ENCODE measurements at regions not wholly inside any gene's neighbourhood (a gene's known extent, or its start where the extent isn't known, plus 50 kb on each side); places are given as distances from the start of the nearest gene placed in this dataset.

- POLR2A ChIA-PET (ENCODE audit: partially characterized antibody), result no interaction called here
- Histone ChIP-seq H3K79me1 (ENCODE audit: low read depth, low read length) (no peaks in the 10 kb centered on the region), H3K36me3 (ENCODE audit: control insufficient read depth in 2 of 4, insufficient read depth in 4 of 4, low read length in 3 of 4) (no peaks in the 10 kb centered on the region), H4K5ac (ENCODE audit: insufficient read length, low read depth, low read length) (no peak overlapping the region), H3K4me1 (replicated peaks in 1 of 4; ENCODE audit: control insufficient read depth in 3 of 4, insufficient read depth in 4 of 4, low read length in 3 of 4) (no peaks in the 10 kb centered on the region), H3K14ac (ENCODE audit: insufficient read length) (no peak overlapping the region), H3K9ac (replicated peaks in 1 of 4; ENCODE audit: extremely low read depth in 1 of 4, low read depth in 3 of 4, low read length in 3 of 4) (no peak overlapping the region), H3K23ac (ENCODE audit: insufficient read length) (no peak overlapping the region), H2BK120ac (replicated peaks; ENCODE audit: low read depth, low read length) (no peak overlapping the region), H2BK12ac (ENCODE audit: low read depth, low read length) (no peak overlapping the region), H3K9me3 (ENCODE audit: insufficient read depth in 2 of 2, low read depth in 1 of 2, low read length in 1 of 2) (no peaks in the 10 kb centered on the region), H2AK5ac (ENCODE audit: low read depth, low read length) (no peak overlapping the region), H3K27me3 (replicated peaks in 1 of 4; ENCODE audit: control insufficient read depth in 3 of 4, extremely low read depth in 1 of 4, insufficient read depth in 3 of 4, low read length in 3 of 4) (no peaks in the 10 kb centered on the region), H3K79me2 (ENCODE audit: control insufficient read depth in 1 of 2, insufficient read depth in 2 of 2, low read length in 2 of 2) (no peaks in the 10 kb centered on the region), H3K27ac (ENCODE audit: low read depth, low read length) (no peak overlapping the region), H2BK5ac (ENCODE audit: low read depth, low read length) (no peak overlapping the region), H2BK20ac (ENCODE audit: low read length) (no peak overlapping the region), H3K18ac (ENCODE audit: extremely low read depth, low read length) (no peak overlapping the region), H4K8ac (ENCODE audit: extremely low read depth, insufficient read depth, low read length) (no peak overlapping the region), H4K20me1 (replicated peaks in 1 of 2; ENCODE audit: control insufficient read depth in 1 of 2, insufficient read depth in 2 of 2, low read length in 2 of 2) (no peaks in the 10 kb centered on the region), H3K56ac (replicated peaks; ENCODE audit: insufficient read length, low read depth, low read length) (no peak overlapping the region), H3K4me3 (ENCODE audit: extremely low read depth in 1 of 4, insufficient read depth in 2 of 4, low read depth in 3 of 4, low read length in 4 of 4) (no peak overlapping the region), H4K91ac (replicated peaks; ENCODE audit: insufficient read length, low read length) (no peak overlapping the region), H3K23me2 (ENCODE audit: low read depth, low read length) (no peaks in the 10 kb centered on the region), H3K4ac (replicated peaks; ENCODE audit: insufficient read length, low read depth, low read length) (no peak overlapping the region), H2BK15ac (ENCODE audit: low read length) (no peak overlapping the region), H3K4me2 (ENCODE audit: insufficient read depth in 1 of 2, low read depth in 2 of 2, low read length in 2 of 2) (no peak overlapping the region), H2AFZ (ENCODE audit: low read length) (no peak overlapping the region)
- no peak for TF ChIP-seq SP4 (IDR thresholded peaks at IDR 0.05; ENCODE audit: low read length)
- CTCF ChIA-PET (ENCODE audit: partially characterized antibody), result interaction anchor here (1.0 kb wide), 1 partner anchor 42 kb away, joined by 3 read pairs; no protein-coding TSS in a partner anchor
- 47% methylated on average over 2 of the region's 2 CpGs; no CpG with 5 or more reads in 1 of the 2 experiments for WGBS, 2 experiments (ENCODE audit: extremely low coverage in 1 of 2, insufficient coverage in 1 of 2, insufficient read length in 1 of 2, insufficient replicate concordance in 2 of 2, low coverage in 1 of 2, low lambda C conversion rate in 2 of 2, missing lambda C conversion rate in 1 of 2)
- DNase-seq (ENCODE audit: low read depth in 1 of 2, low spot score in 2 of 2), result no peak
- no peak for FAIRE-seq
Measured at GRCh38 chr5:30890377-30890776, 303.1 kb upstream of the CDH6 start.

All from H1 (cell line).